ENCODE measurements at regions not wholly inside any gene's neighbourhood (a gene's known extent, or its start where the extent isn't known, plus 50 kb on each side); places are given as distances from the start of the nearest gene placed in this dataset.
"Not testable (repeated sequence)": the region's sequence is repeated elsewhere in the genome, so short reads cannot be mapped to it uniquely, and the experiment has no call there.

- no peak for DNase-seq (ENCODE audit: low read depth in 2 of 2, low spot score in 1 of 2)
Measured at GRCh38 chr10:56508562-56508961, 147.5 kb upstream of the ZWINT start.

GRCh38 chr10:56507033-56507432, 146.0 kb upstream of the ZWINT start:
- no peak for DNase-seq (ENCODE audit: low read depth in 2 of 2, low spot score in 1 of 2)

- DNase-seq (ENCODE audit: low read depth in 2 of 2, low spot score in 1 of 2): no peak
Measured at GRCh38 chr10:56505555-56505954, 144.5 kb upstream of the ZWINT start.

GRCh38 chr10:56496186-56496486, 135.1 kb upstream of the ZWINT start:
- DNase-seq (ENCODE audit: low read depth in 2 of 2, low spot score in 1 of 2): no peak

- no peak for DNase-seq (ENCODE audit: low read depth in 2 of 2, low spot score in 1 of 2)
Measured at GRCh38 chr10:56487746-56488145, 126.7 kb upstream of the ZWINT start.

- DNase-seq (ENCODE audit: low read depth in 2 of 2, low spot score in 1 of 2): no peak
Measured at GRCh38 chr10:56481521-56482091, 120.5 kb upstream of the ZWINT start.

GRCh38 chr10:56472978-56473377, 111.9 kb upstream of the ZWINT start:
- no peak for DNase-seq (ENCODE audit: low read depth in 2 of 2, low spot score in 1 of 2)

GRCh38 chr10:56470701-56471100, 109.6 kb upstream of the ZWINT start:
- no peak for DNase-seq (ENCODE audit: low read depth in 2 of 2, low spot score in 1 of 2)

- no peak for DNase-seq (ENCODE audit: low read depth in 2 of 2, low spot score in 1 of 2)
Measured at GRCh38 chr10:56469482-56469881, 108.4 kb upstream of the ZWINT start.

- DNase-seq (ENCODE audit: low read depth in 2 of 2, low spot score in 1 of 2): no peak
Measured at GRCh38 chr10:56466005-56466404, 104.9 kb upstream of the ZWINT start.

GRCh38 chr10:56449770-56450169, 88.7 kb upstream of the ZWINT start:
- DNase-seq (ENCODE audit: low read depth in 2 of 2, low spot score in 1 of 2): no peak

GRCh38 chr10:56447613-56448012, 86.6 kb upstream of the ZWINT start:
- not testable (repeated sequence) for DNase-seq (ENCODE audit: low read depth in 2 of 2, low spot score in 1 of 2)

- not testable (repeated sequence) for DNase-seq (ENCODE audit: low read depth in 2 of 2, low spot score in 1 of 2)
Measured at GRCh38 chr10:56441337-56441736, 80.3 kb upstream of the ZWINT start.

Data from stimulated activated CD8-positive, alpha-beta memory T cell treated with anti-CD3 and anti-CD28 coated beads, Interleukin-4, amount 100 ng/mL, for 4 hours (primary cell).